T-cell (primary cell): ENCODE measurements at regions not wholly inside any gene's neighbourhood (a gene's known extent, or its start where the extent isn't known, plus 50 kb on each side); places are given as distances from the start of the nearest gene placed in this dataset.
"Not testable (repeated sequence)": the region's sequence is repeated elsewhere in the genome, so short reads cannot be mapped to it uniquely, and the experiment has no call there.

ENCODE experiments used
- ATAC-seq, 4 experiments: fragments of 200-7000 bp in 3 of 4; fragments of 150-1000 bp in 1 of 4; cut with Tn5 transposase; replicated peaks in 1 of 4; 1 replicate in 3 of 4; 2 replicates in 1 of 4; pipeline ENCODE4 v1.10.0; 2021; ENCODE audit warnings: moderate library complexity in 3 of 4, mild to moderate bottlenecking in 2 of 4, moderate number of reproducible peaks in 1 of 4
- CTCF ChIA-PET, 2 donors: fragments of 300-600 bp; sonication (Branson Sonifier 250); formaldehyde crosslinking; loops; one replicate each; lab custom pipeline; 2022; ENCODE audit warnings: antibody characterized with exemption in 2 of 2; lab: Charles Lee
- POLR2A ChIA-PET, 2 donors: fragments of 300-600 bp; sonication (Branson Sonifier 250); formaldehyde crosslinking; loops; one replicate each; lab custom pipeline; 2022; ENCODE audit warnings: antibody characterized with exemption in 2 of 2; lab: Charles Lee
- DNase-seq, 35 experiments: peaks; one replicate each; pipeline versions ENCODE4 v3.0.0 to v3.0.0-alpha.2; 2013 to 2023
- H3K27ac ChIP-seq: one replicate; pipeline ENCODE4 v1.5.1; 2013; ENCODE audit warnings: low read length
- H3K27me3 ChIP-seq, 2 experiments: replicated peaks in 1 of 2; 1 replicate in 1 of 2; 2 replicates in 1 of 2; pipeline versions ENCODE4 v1.6.1 to v1.7.0; 2013; ENCODE audit warnings: low read length in 1 of 2, mixed read lengths in 1 of 2; ENCODE audit not compliant: control insufficient read depth in 2 of 2, insufficient read depth in 2 of 2; ENCODE audit errors: extremely low read depth in 1 of 2
- H3K36me3 ChIP-seq, 2 donors: 1 replicate in 1 of 2; 2 replicates in 1 of 2; pipeline versions ENCODE4 v1.6.1 to v1.7.0; 2013; ENCODE audit warnings: low read length in 1 of 2; ENCODE audit not compliant: control insufficient read depth in 2 of 2, insufficient read depth in 1 of 2; ENCODE audit errors: extremely low read depth in 1 of 2
- H3K4me1 ChIP-seq, 2 experiments: 1 replicate in 1 of 2; 2 replicates in 1 of 2; pipeline versions ENCODE4 v1.6.1 to v1.7.0; 2013; ENCODE audit warnings: low read length in 2 of 2, mixed read lengths in 1 of 2; ENCODE audit not compliant: insufficient read depth in 2 of 2, control insufficient read depth in 1 of 2; ENCODE audit errors: extremely low read depth in 1 of 2
- H3K4me3 ChIP-seq, 2 donors: 1 replicate in 1 of 2; 2 replicates in 1 of 2; pipeline versions ENCODE4 v1.5.1 to v1.7.0; 2013; ENCODE audit warnings: mild to moderate bottlenecking in 2 of 2, low read length in 1 of 2, moderate library complexity in 1 of 2; ENCODE audit not compliant: control insufficient read depth in 1 of 2; ENCODE audit errors: extremely low read depth in 1 of 2
- H3K9me3 ChIP-seq: 2 replicates; pipeline ENCODE4 v1.7.0; 2013
- H3K27ac Mint-ChIP-seq, 2 donors: one replicate each; pipeline ENCODE4 v1.8.0; 2020 to 2021; ENCODE audit warnings: mild to moderate bottlenecking in 2 of 2, mixed read lengths in 2 of 2
- H3K27me3 Mint-ChIP-seq, 2 donors: one replicate each; pipeline ENCODE4 v1.8.0; 2021 to 2022; ENCODE audit warnings: mixed read lengths in 2 of 2
- H3K36me3 Mint-ChIP-seq: one replicate; pipeline ENCODE4 v1.8.0; 2021; ENCODE audit warnings: mixed read lengths
- H3K4me1 Mint-ChIP-seq, 3 donors: one replicate each; pipeline ENCODE4 v1.8.0; 2020 to 2022; ENCODE audit warnings: mixed read lengths in 3 of 3, mild to moderate bottlenecking in 1 of 3
- H3K4me3 Mint-ChIP-seq, 3 donors: one replicate each; pipeline ENCODE4 v1.8.0; 2020 to 2022; ENCODE audit warnings: mild to moderate bottlenecking in 3 of 3, mixed read lengths in 3 of 3, moderate library complexity in 3 of 3
- H3K9me3 Mint-ChIP-seq, 3 donors: one replicate each; pipeline ENCODE4 v1.8.0; 2020 to 2022; ENCODE audit warnings: mixed read lengths in 3 of 3
- WGBS: methylation state at CpG from one replicate; pipeline ENCODE4 v1.1.5; 2013; ENCODE audit warnings: missing lambda C conversion rate; ENCODE audit not compliant: insufficient coverage; 5-methylcytosine and 5-hydroxymethylcytosine counted together

GRCh38 chr14:106549064-106549463 lies 1022.7 kb downstream of the TMEM121 start:
- Mint-ChIP-seq H3K4me1 (peaks cover 0 to 6% (median 2%) of the 10 kb centered on the region in 3 donors), H3K4me3 (no peak overlapping the region), H3K27me3 (peaks cover 11 to 14% of the 10 kb centered on the region in 2 donors), H3K27ac (no peak overlapping the region), H3K36me3 (no peaks in the 10 kb centered on the region), H3K9me3 (no peaks in the 10 kb centered on the region)
- ChIA-PET POLR2A (no interaction called here), CTCF (no interaction called here)
- Histone ChIP-seq H3K4me1 (no peaks in the 10 kb centered on the region), H3K4me3 (no peak overlapping the region), H3K9me3 (no peaks in the 10 kb centered on the region), H3K27ac (no peak overlapping the region), H3K36me3 (no peaks in the 10 kb centered on the region), H3K27me3 (no peaks in the 10 kb centered on the region)
- no peak for ATAC-seq
- no CpG with 5 or more reads among the region's 1 CpG for WGBS
- no peak for DNase-seq

- Mint-ChIP-seq H3K4me3 (no peak overlapping the region), H3K4me1 (peaks cover 0 to 6% (median 2%) of the 10 kb centered on the region in 3 donors), H3K27ac (no peak overlapping the region), H3K36me3 (no peaks in the 10 kb centered on the region), H3K9me3 (no peaks in the 10 kb centered on the region), H3K27me3 (peaks cover 4 to 9% of the 10 kb centered on the region in 2 donors)
- DNase-seq = peak in 4 of 35 experiments; percentile 4 to 20 (median 8)
- H3K4me1 ChIP-seq = no peaks in the 10 kb centered on the region
- no peaks in the 10 kb centered on the region for H3K9me3 ChIP-seq
- POLR2A ChIA-PET = no interaction called here
- WGBS = 8% methylated on average over 1 of the region's 2 CpGs
- no peak overlapping the region for H3K27ac ChIP-seq
- H3K36me3 ChIP-seq = no peaks in the 10 kb centered on the region
- ATAC-seq = no peak
- H3K27me3 ChIP-seq = no peaks in the 10 kb centered on the region
- no peak overlapping the region for H3K4me3 ChIP-seq
- CTCF ChIA-PET = interaction anchor here in 1 of 2 donors (0.7 to 1.1 kb wide), 2 partner anchors 18 to 22 kb away, joined by 3 to 4 read pairs; no protein-coding TSS in a partner anchor
Measured at GRCh38 chr14:106551265-106551664, 1024.9 kb downstream of the TMEM121 start.

GRCh38 chr14:106556211-106556610 lies 1029.8 kb downstream of the TMEM121 start:
- H3K27me3 Mint-ChIP-seq = peaks cover 10 to 14% of the 10 kb centered on the region in 2 donors
- H3K27me3 ChIP-seq, POLR2A ChIA-PET, H3K27ac ChIP-seq, H3K4me1 ChIP-seq, H3K36me3 Mint-ChIP-seq, H3K36me3 ChIP-seq, H3K9me3 ChIP-seq, DNase-seq, H3K4me1 Mint-ChIP-seq, ATAC-seq, H3K4me3 ChIP-seq, H3K4me3 Mint-ChIP-seq, H3K9me3 Mint-ChIP-seq, H3K27ac Mint-ChIP-seq: not testable (repeated sequence)
- 100% methylated on average over 2 of the region's 9 CpGs for WGBS
- CTCF ChIA-PET = interaction anchor here in 1 of 2 donors (0.6 kb wide), 1 partner anchor 38 kb away, joined by 3 read pairs; no protein-coding TSS in a partner anchor

- ATAC-seq (peak; percentile 43 to 75 (median 57)), DNase-seq (peak; percentile 31 to 79 (median 65))
- 42% methylated on average over 9 of the region's 13 CpGs for WGBS
- CTCF ChIA-PET = interaction anchor here (0.6 to 1.2 kb wide), 2 partner anchors 25 to 38 kb away, joined by 3 read pairs; no protein-coding TSS in a partner anchor
- peak overlapping the region in 1 of 2 donors; percentile 66 for H3K27ac Mint-ChIP-seq
- no peaks in the 10 kb centered on the region for H3K36me3 Mint-ChIP-seq
- no peak overlapping the region for H3K4me3 Mint-ChIP-seq
- Histone ChIP-seq H3K4me1 (no peaks in the 10 kb centered on the region), H3K27me3 (peaks cover 0 to 8% of the 10 kb centered on the region in 2 experiments), H3K4me3 (no peak overlapping the region), H3K36me3 (no peaks in the 10 kb centered on the region), H3K27ac (no peak overlapping the region), H3K9me3 (no peaks in the 10 kb centered on the region)
- POLR2A ChIA-PET = no interaction called here
- H3K9me3 Mint-ChIP-seq = no peaks in the 10 kb centered on the region
- no peaks in the 10 kb centered on the region for H3K4me1 Mint-ChIP-seq
- H3K27me3 Mint-ChIP-seq = peaks cover 10 to 14% of the 10 kb centered on the region in 2 donors
Measured at GRCh38 chr14:106556665-106557289, 1030.4 kb downstream of the TMEM121 start.

- H3K27me3 ChIP-seq = peaks cover 0 to 17% of the 10 kb centered on the region in 2 experiments
- H3K36me3 Mint-ChIP-seq = no peaks in the 10 kb centered on the region
- no peak overlapping the region for H3K27ac Mint-ChIP-seq
- DNase-seq (no peak), ATAC-seq (no peak)
- H3K36me3 ChIP-seq = no peaks in the 10 kb centered on the region
- peaks cover 33 to 34% of the 10 kb centered on the region in 2 donors for H3K27me3 Mint-ChIP-seq
- CTCF ChIA-PET = no interaction called here
- H3K9me3 ChIP-seq = no peaks in the 10 kb centered on the region
- H3K9me3 Mint-ChIP-seq = no peaks in the 10 kb centered on the region
- WGBS = 20% methylated on average over 1 of the region's 6 CpGs
- H3K4me1 ChIP-seq = no peaks in the 10 kb centered on the region
- H3K4me1 Mint-ChIP-seq = no peaks in the 10 kb centered on the region
- H3K4me3 Mint-ChIP-seq = no peak overlapping the region
- POLR2A ChIA-PET = no interaction called here
- H3K27ac ChIP-seq = no peak overlapping the region
- no peak overlapping the region for H3K4me3 ChIP-seq
Measured at GRCh38 chr14:106562451-106562850, 1036.1 kb downstream of the TMEM121 start.

- Mint-ChIP-seq H3K4me3 (no peak overlapping the region), H3K36me3 (no peaks in the 10 kb centered on the region), H3K4me1 (no peaks in the 10 kb centered on the region), H3K9me3 (no peaks in the 10 kb centered on the region), H3K27ac (no peak overlapping the region), H3K27me3 (peaks cover 29% of the 10 kb centered on the region in 2 donors)
- ChIA-PET POLR2A (no interaction called here), CTCF (interaction anchor here (0.6 to 1.4 kb wide), 11 partner anchors 23 to 1350 kb away, joined by 3 to 8 read pairs (median 3); no protein-coding TSS in a partner anchor)
- WGBS = 50% methylated on average over 4 of the region's 14 CpGs
- H3K9me3 ChIP-seq = no peaks in the 10 kb centered on the region
- H3K36me3 ChIP-seq = no peaks in the 10 kb centered on the region
- peak in 3 of 4 experiments; percentile 27 to 68 (median 66) for ATAC-seq
- DNase-seq = peak in 34 of 35 experiments; percentile 36 to 76 (median 60)
- H3K4me3 ChIP-seq = no peak overlapping the region
- peaks cover 0 to 17% of the 10 kb centered on the region in 2 experiments for H3K27me3 ChIP-seq
- H3K4me1 ChIP-seq = no peaks in the 10 kb centered on the region
- H3K27ac ChIP-seq = no peak overlapping the region
Measured at GRCh38 chr14:106564058-106564643, 1037.8 kb downstream of the TMEM121 start.
